ENCODE measurements at regions not wholly inside any gene's neighbourhood (a gene's known extent, or its start where the extent isn't known, plus 50 kb on each side); places are given as distances from the start of the nearest gene placed in this dataset.

- Histone ChIP-seq H3K27ac (ENCODE audit: low read depth, low read length, poor library complexity, severe bottlenecking) (no peak overlapping the region), H3K9ac (ENCODE audit: low read length) (no peak overlapping the region), H3K4me2 (ENCODE audit: low read length) (no peak overlapping the region), H3K4me3 (ENCODE audit: low read depth, low read length, poor library complexity, severe bottlenecking) (no peak overlapping the region), H3K79me2 (ENCODE audit: insufficient read depth, low read length) (no peaks in the 10 kb centered on the region), H3F3A (ENCODE audit: insufficient read depth, low read length) (no peaks in the 10 kb centered on the region), H4K20me1 (ENCODE audit: insufficient read depth, low read length) (no peaks in the 10 kb centered on the region), H3K4me1 (ENCODE audit: insufficient read depth, low read length, severe bottlenecking) (no peaks in the 10 kb centered on the region), H3K9me2 (ENCODE audit: low read depth, low read length) (no peaks in the 10 kb centered on the region), H3K36me3 (ENCODE audit: insufficient read depth, low read length) (no peaks in the 10 kb centered on the region), H3K9me3 (ENCODE audit: low read length) (no peaks in the 10 kb centered on the region), H2AFZ (ENCODE audit: low read length) (no peak overlapping the region), H3K27me3 (ENCODE audit: insufficient read depth, low read length) (no peaks in the 10 kb centered on the region)
- TF ChIP-seq EZH2 (IDR thresholded peaks at IDR 0.05; ENCODE audit: borderline replicate concordance, low read length) = no peak
- TF ChIP-seq, protein P1, sequence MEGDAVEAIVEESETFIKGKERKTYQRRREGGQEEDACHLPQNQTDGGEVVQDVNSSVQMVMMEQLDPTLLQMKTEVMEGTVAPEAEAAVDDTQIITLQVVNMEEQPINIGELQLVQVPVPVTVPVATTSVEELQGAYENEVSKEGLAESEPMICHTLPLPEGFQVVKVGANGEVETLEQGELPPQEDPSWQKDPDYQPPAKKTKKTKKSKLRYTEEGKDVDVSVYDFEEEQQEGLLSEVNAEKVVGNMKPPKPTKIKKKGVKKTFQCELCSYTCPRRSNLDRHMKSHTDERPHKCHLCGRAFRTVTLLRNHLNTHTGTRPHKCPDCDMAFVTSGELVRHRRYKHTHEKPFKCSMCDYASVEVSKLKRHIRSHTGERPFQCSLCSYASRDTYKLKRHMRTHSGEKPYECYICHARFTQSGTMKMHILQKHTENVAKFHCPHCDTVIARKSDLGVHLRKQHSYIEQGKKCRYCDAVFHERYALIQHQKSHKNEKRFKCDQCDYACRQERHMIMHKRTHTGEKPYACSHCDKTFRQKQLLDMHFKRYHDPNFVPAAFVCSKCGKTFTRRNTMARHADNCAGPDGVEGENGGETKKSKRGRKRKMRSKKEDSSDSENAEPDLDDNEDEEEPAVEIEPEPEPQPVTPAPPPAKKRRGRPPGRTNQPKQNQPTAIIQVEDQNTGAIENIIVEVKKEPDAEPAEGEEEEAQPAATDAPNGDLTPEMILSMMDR (IDR thresholded peaks at IDR 0.05; ENCODE audit: low read length) = no peak
Observed at GRCh38 chr13:32830336-32831031, 185.7 kb upstream of the KL start.

- H3K27me3 ChIP-seq (ENCODE audit: insufficient read depth, low read length) = no peaks in the 10 kb centered on the region
- H3K9me3 ChIP-seq (ENCODE audit: low read length) = no peaks in the 10 kb centered on the region
- H3K36me3 ChIP-seq (ENCODE audit: insufficient read depth, low read length) = no peaks in the 10 kb centered on the region
- H4K20me1 ChIP-seq (ENCODE audit: insufficient read depth, low read length) = no peaks in the 10 kb centered on the region
- no peak overlapping the region for H2AFZ ChIP-seq (ENCODE audit: low read length)
- no peaks in the 10 kb centered on the region for H3K9me2 ChIP-seq (ENCODE audit: low read depth, low read length)
- no peak overlapping the region for H3K27ac ChIP-seq (ENCODE audit: low read depth, low read length, poor library complexity, severe bottlenecking)
- no peak for TF ChIP-seq EZH2 (IDR thresholded peaks at IDR 0.05; ENCODE audit: borderline replicate concordance, low read length)
- TF ChIP-seq, protein P1 (IDR thresholded peaks at IDR 0.05; ENCODE audit: low read length) = no peak
- no peaks in the 10 kb centered on the region for H3K4me1 ChIP-seq (ENCODE audit: insufficient read depth, low read length, severe bottlenecking)
- no peak overlapping the region for H3K4me2 ChIP-seq (ENCODE audit: low read length)
- no peaks in the 10 kb centered on the region for H3F3A ChIP-seq (ENCODE audit: insufficient read depth, low read length)
- no peaks in the 10 kb centered on the region for H3K79me2 ChIP-seq (ENCODE audit: insufficient read depth, low read length)
- H3K4me3 ChIP-seq (ENCODE audit: low read depth, low read length, poor library complexity, severe bottlenecking) = no peak overlapping the region
- H3K9ac ChIP-seq (ENCODE audit: low read length) = no peak overlapping the region
Observed at GRCh38 chr13:32837307-32837972, 178.8 kb upstream of the KL start.

- H3K9ac ChIP-seq (ENCODE audit: low read length) = no peak overlapping the region
- no peaks in the 10 kb centered on the region for H3K27me3 ChIP-seq (ENCODE audit: insufficient read depth, low read length)
- no peaks in the 10 kb centered on the region for H3K9me2 ChIP-seq (ENCODE audit: low read depth, low read length)
- H4K20me1 ChIP-seq (ENCODE audit: insufficient read depth, low read length) = no peaks in the 10 kb centered on the region
- TF ChIP-seq EZH2 (IDR thresholded peaks at IDR 0.05; ENCODE audit: borderline replicate concordance, low read length) = no peak
- TF ChIP-seq, protein P1 (IDR thresholded peaks at IDR 0.05; ENCODE audit: low read length) = no peak
- H3K27ac ChIP-seq (ENCODE audit: low read depth, low read length, poor library complexity, severe bottlenecking) = no peak overlapping the region
- H3K79me2 ChIP-seq (ENCODE audit: insufficient read depth, low read length) = no peaks in the 10 kb centered on the region
- no peaks in the 10 kb centered on the region for H3K9me3 ChIP-seq (ENCODE audit: low read length)
- no peaks in the 10 kb centered on the region for H3K4me1 ChIP-seq (ENCODE audit: insufficient read depth, low read length, severe bottlenecking)
- H3K4me2 ChIP-seq (ENCODE audit: low read length) = no peak overlapping the region
- H2AFZ ChIP-seq (ENCODE audit: low read length) = no peak overlapping the region
- H3K4me3 ChIP-seq (ENCODE audit: low read depth, low read length, poor library complexity, severe bottlenecking) = no peak overlapping the region
- H3F3A ChIP-seq (ENCODE audit: insufficient read depth, low read length) = no peaks in the 10 kb centered on the region
- H3K36me3 ChIP-seq (ENCODE audit: insufficient read depth, low read length) = no peaks in the 10 kb centered on the region
Observed at GRCh38 chr13:32837973-32838927, 178.0 kb upstream of the KL start.

Data from OCI-LY1 (cell line).